Spinal cord (tissue), 9 donors: ENCODE measurements at regions not wholly inside any gene's neighbourhood (a gene's known extent, or its start where the extent isn't known, plus 50 kb on each side); places are given as distances from the start of the nearest gene placed in this dataset.

ENCODE experiments used
- DNase-seq, 6 donors: peaks; one replicate each; pipeline versions ENCODE4 v3.0.0 to v3.0.0-alpha.2; 2013 to 2015; ENCODE audit warnings: low spot score in 6 of 6, low read depth in 4 of 6
- H3K27ac ChIP-seq: one replicate; pipeline ENCODE4 v1.5.1; 2013; ENCODE audit warnings: low read depth, low read length, control low read depth
- H3K27me3 ChIP-seq: one replicate; pipeline ENCODE4 v1.6.1; 2013; ENCODE audit warnings: low read length; ENCODE audit not compliant: control insufficient read depth, insufficient read depth
- H3K36me3 ChIP-seq: one replicate; pipeline ENCODE4 v1.6.1; 2013; ENCODE audit warnings: low read length; ENCODE audit not compliant: control insufficient read depth, insufficient read depth
- H3K4me1 ChIP-seq: one replicate; pipeline ENCODE4 v1.6.1; 2013; ENCODE audit warnings: low read length; ENCODE audit not compliant: control insufficient read depth, insufficient read depth
- H3K4me3 ChIP-seq: one replicate; pipeline ENCODE4 v1.5.1; 2013; ENCODE audit warnings: low read depth, low read length, control low read depth
- H3K9me3 ChIP-seq: one replicate; pipeline ENCODE4 v1.6.1; 2013; ENCODE audit warnings: low read length; ENCODE audit not compliant: control insufficient read depth, insufficient read depth
- WGBS: methylation state at CpG from one replicate; pipeline ENCODE4 v1.1.5; 2013; ENCODE audit warnings: missing lambda C conversion rate; ENCODE audit not compliant: insufficient coverage; 5-methylcytosine and 5-hydroxymethylcytosine counted together
- donor health status: healthy.

- no peak overlapping the region for H3K4me3 ChIP-seq
Measured at GRCh38 chr20:40892642-40893041, 136.0 kb upstream of the TOP1 start.

GRCh38 chr20:40893610-40894236 lies 134.9 kb upstream of the TOP1 start:
- no peaks in the 10 kb centered on the region for H3K36me3 ChIP-seq
- no peak overlapping the region for H3K27ac ChIP-seq
- no peaks in the 10 kb centered on the region for H3K27me3 ChIP-seq
- WGBS, result no CpG with 5 or more reads among the region's 1 CpG
- no peak overlapping the region for H3K4me3 ChIP-seq
- DNase-seq, result no peak
- H3K4me1 ChIP-seq, result no peaks in the 10 kb centered on the region
- no peaks in the 10 kb centered on the region for H3K9me3 ChIP-seq

More at GRCh38 chr20:40892642-40893041, 136.0 kb upstream of the TOP1 start:
- no CpG with 5 or more reads among the region's 2 CpGs for WGBS
- Histone ChIP-seq H3K27ac (no peak overlapping the region), H3K9me3 (no peaks in the 10 kb centered on the region), H3K36me3 (no peaks in the 10 kb centered on the region), H3K27me3 (no peaks in the 10 kb centered on the region), H3K4me1 (no peaks in the 10 kb centered on the region)
- no peak for DNase-seq

- Histone ChIP-seq H3K9me3 (no peaks in the 10 kb centered on the region), H3K4me3 (no peak overlapping the region), H3K4me1 (no peaks in the 10 kb centered on the region), H3K36me3 (no peaks in the 10 kb centered on the region), H3K27me3 (no peaks in the 10 kb centered on the region), H3K27ac (no peak overlapping the region)
- no CpG with 5 or more reads among the region's 1 CpG for WGBS
- DNase-seq, result no peak
Measured at GRCh38 chr20:40894237-40894630, 134.4 kb upstream of the TOP1 start.

DNA sequence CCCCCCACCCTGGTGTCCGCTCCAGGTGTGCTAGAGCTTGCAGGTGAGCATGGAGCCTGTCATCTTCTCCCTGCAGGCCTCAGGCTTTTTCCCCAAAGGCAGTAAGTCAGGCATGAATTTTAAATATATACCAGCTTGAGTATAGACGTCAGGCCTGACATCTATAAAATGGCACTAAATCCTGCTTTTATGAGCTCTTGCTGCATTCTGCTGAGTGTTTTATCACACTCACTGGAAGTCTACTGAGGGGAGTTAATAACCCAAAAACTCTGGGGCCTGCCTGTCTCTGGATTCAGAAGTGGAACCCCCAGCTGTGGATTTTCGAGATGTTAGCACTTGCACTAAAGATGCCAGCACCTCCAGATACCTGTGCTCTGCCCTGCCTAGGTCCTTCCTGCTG lies 133.4 kb upstream of the TOP1 start:
- Histone ChIP-seq H3K27me3 (no peaks in the 10 kb centered on the region), H3K36me3 (no peaks in the 10 kb centered on the region), H3K9me3 (no peaks in the 10 kb centered on the region), H3K4me1 (no peaks in the 10 kb centered on the region), H3K4me3 (no peak overlapping the region), H3K27ac (no peak overlapping the region)
- peak in 1 of 6 donors; percentile 41 for DNase-seq
- WGBS, result 71% methylated on average over 2 of the region's 3 CpGs

DNA sequence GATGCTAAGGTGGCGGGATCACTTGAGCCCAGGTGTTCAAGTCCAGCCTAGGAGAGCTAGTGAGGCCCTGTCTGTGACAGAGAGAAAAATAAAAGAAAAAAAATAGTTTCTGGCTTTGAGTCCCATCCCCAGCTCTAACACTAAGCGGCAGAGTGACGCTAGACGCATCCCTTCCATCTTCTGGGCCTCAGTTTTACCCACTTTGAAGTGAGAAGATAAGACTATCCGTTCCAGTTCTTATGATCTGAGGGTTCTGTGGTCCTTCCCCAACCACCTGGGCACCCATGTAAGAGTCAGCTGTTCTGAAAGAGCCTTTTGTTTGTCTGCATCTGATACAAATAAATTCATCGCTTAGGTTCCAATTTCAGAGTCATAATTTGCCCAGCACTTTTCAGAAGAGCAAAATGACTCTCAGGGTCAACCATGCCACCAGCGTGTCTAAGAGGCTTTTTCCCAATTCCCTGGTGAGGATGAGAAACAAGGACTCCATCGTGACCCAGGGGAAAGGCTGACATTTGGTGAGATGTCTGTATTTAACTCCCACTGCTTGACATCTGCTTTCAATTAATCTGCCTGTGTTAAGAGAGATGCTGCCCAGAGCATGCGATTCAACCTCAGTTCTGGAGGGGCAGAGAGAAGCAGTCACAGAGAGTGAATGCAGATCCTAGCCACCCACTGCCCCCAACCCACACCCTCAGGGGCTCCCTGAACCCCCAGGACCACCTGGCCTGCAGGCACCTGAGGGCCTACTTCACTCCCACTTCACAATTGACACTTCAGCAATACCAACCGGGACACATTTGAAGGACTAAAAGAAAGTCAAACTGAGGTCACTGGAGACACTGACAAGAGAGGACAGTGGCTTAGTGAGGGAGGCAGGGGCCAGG lies 131.6 kb upstream of the TOP1 start:
- peak in 1 of 6 donors; percentile 38 for DNase-seq
- H3K36me3 ChIP-seq, result no peaks in the 10 kb centered on the region
- no peak overlapping the region for H3K4me3 ChIP-seq
- 83% methylated on average over 5 of the region's 10 CpGs for WGBS
- H3K9me3 ChIP-seq, result no peaks in the 10 kb centered on the region
- H3K27ac ChIP-seq, result no peak overlapping the region
- no peaks in the 10 kb centered on the region for H3K27me3 ChIP-seq
- no peaks in the 10 kb centered on the region for H3K4me1 ChIP-seq

DNA sequence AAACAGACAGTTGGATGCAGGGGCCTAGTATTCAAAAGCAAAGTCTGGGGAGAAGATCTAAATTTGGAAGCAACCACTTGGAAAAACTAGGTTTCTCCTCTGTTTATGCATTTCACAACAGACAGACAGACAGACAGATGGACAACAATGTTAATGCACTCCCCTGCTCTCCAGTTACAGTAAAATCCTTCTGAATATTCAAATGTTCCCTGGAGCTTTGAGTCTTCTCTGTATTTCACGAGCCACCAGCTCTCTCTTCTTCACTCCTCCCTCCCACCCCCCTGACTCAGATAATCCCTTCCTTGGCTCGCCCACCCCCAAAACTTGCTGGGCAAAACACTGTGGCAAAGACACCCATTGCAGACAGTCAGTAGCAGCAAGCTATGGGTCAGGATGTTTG lies 129.3 kb upstream of the TOP1 start:
- H3K4me1 ChIP-seq, result no peaks in the 10 kb centered on the region
- DNase-seq, result peak in 1 of 6 donors; percentile 2
- H3K4me3 ChIP-seq, result no peak overlapping the region
- WGBS, result 57% methylated on average over 1 of the region's 2 CpGs
- H3K36me3 ChIP-seq, result no peaks in the 10 kb centered on the region
- no peaks in the 10 kb centered on the region for H3K9me3 ChIP-seq
- no peaks in the 10 kb centered on the region for H3K27me3 ChIP-seq
- H3K27ac ChIP-seq, result no peak overlapping the region

- H3K4me3 ChIP-seq, result no peak overlapping the region
- WGBS, result no CpG with 5 or more reads among the region's 2 CpGs
- no peaks in the 10 kb centered on the region for H3K27me3 ChIP-seq
- no peaks in the 10 kb centered on the region for H3K36me3 ChIP-seq
- H3K9me3 ChIP-seq, result no peaks in the 10 kb centered on the region
- no peaks in the 10 kb centered on the region for H3K4me1 ChIP-seq
- no peak overlapping the region for H3K27ac ChIP-seq
- no peak for DNase-seq
Measured at GRCh38 chr20:40900666-40901215, 127.9 kb upstream of the TOP1 start.

GRCh38 chr20:40902661-40903060 lies 126.0 kb upstream of the TOP1 start:
- Histone ChIP-seq H3K4me1 (no peaks in the 10 kb centered on the region), H3K36me3 (no peaks in the 10 kb centered on the region), H3K9me3 (no peaks in the 10 kb centered on the region), H3K4me3 (no peak overlapping the region), H3K27me3 (no peaks in the 10 kb centered on the region), H3K27ac (no peak overlapping the region)
- WGBS, result 33% methylated on average over 1 of the region's 1 CpG
- peak in 1 of 6 donors; percentile 43 for DNase-seq

DNA sequence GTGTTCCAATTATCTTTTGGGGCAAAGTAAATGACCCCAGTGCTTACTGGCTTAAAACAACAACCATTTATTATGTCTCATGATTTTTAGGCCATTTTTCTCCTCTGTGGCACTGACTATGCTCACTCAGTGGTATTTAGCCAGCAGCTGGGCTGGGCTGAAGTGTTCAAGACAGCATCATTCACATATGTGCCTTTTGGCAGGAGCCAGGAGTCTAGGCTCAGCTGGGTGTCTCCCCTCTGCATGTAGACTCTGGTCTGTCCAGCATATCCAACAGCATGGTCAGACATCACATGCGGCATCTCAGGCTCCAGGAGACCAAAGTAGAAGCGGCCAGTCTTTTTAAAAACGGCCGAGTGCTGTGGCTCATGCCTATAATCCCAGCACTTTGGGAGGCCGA lies 120.3 kb upstream of the TOP1 start:
- no peaks in the 10 kb centered on the region for H3K27me3 ChIP-seq
- peak in 1 of 6 donors; percentile 25 for DNase-seq
- no peaks in the 10 kb centered on the region for H3K9me3 ChIP-seq
- H3K4me3 ChIP-seq, result no peak overlapping the region
- 93% methylated on average over 5 of the region's 5 CpGs for WGBS
- no peaks in the 10 kb centered on the region for H3K36me3 ChIP-seq
- no peaks in the 10 kb centered on the region for H3K4me1 ChIP-seq
- no peak overlapping the region for H3K27ac ChIP-seq
